ENCODE measurements at regions not wholly inside any gene's neighbourhood (a gene's known extent, or its start where the extent isn't known, plus 50 kb on each side); places are given as distances from the start of the nearest gene placed in this dataset.

DNA sequence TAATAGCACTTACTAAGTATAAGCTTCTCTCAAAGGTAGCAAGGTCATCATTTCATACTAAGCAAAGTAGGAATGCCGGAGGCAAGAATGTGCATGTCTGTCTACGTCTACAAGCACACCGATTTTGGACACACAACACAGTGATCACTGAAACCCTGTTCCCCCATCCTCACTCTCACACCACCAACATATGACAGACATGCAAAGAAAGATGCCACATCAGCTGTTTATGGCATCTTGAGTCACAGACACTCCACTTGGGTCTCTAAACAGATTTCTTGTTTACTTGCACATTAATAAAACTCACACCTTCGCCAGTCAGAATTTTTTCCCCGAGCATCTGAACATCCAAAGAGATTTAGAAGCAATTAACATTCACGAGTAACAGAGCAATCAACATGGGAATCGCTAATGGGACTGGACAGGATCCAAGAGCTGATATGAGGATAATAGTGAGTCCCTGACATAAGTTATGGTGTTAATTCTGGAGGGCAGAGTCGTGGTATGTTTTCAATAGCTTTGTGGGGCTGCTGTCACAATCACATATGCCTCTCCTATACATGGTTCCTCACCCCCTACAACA, 324.1 kb downstream of the DHX15 start:
- H3K27ac Mint-ChIP-seq, result no peak overlapping the region
- Histone ChIP-seq H3K36me3 (replicated peaks in 1 of 2; ENCODE audit: control insufficient read depth in 1 of 2, insufficient read depth in 2 of 2, low read length in 2 of 2) (no peaks in the 10 kb centered on the region), H3K27ac (ENCODE audit: low read depth in 1 of 2, low read length in 2 of 2) (no peak overlapping the region), H2AFZ (ENCODE audit: insufficient read depth, low read depth, low read length, poor library complexity, severe bottlenecking) (no peak overlapping the region), H3K9ac (ENCODE audit: insufficient read depth, low read length, poor library complexity, severe bottlenecking) (no peak overlapping the region), H4K20me1 (ENCODE audit: insufficient read depth, low read length) (no peaks in the 10 kb centered on the region), H3K4me3 (replicated peaks in 1 of 3; ENCODE audit: low read depth in 2 of 3, low read length in 3 of 3) (no peak overlapping the region), H3K4me1 (ENCODE audit: control insufficient read depth in 1 of 2, insufficient read depth in 2 of 2, low read length in 2 of 2) (no peaks in the 10 kb centered on the region), H3K9me3 (replicated peaks in 1 of 2; ENCODE audit: control insufficient read depth in 1 of 2, insufficient read depth in 1 of 2, low read length in 2 of 2) (no peaks in the 10 kb centered on the region), H3K27me3 (ENCODE audit: control insufficient read depth in 2 of 2, insufficient read depth in 2 of 2, low read length in 2 of 2) (no peaks in the 10 kb centered on the region), H3K4me2 (replicated peaks; ENCODE audit: extremely low read depth, low read length, poor library complexity, severe bottlenecking) (no peak overlapping the region), H3K79me2 (ENCODE audit: insufficient read depth, low read length) (no peaks in the 10 kb centered on the region)
- no peak for DNase-seq
- 97% methylated on average over 4 of the region's 8 CpGs for WGBS (ENCODE audit: insufficient coverage)
- H3K27me3 Mint-ChIP-seq (ENCODE audit: low read depth in 3 of 3), result peaks cover 0 to 6% (median 0%) of the 10 kb centered on the region in 3 donors
- TF ChIP-seq, protein P1, sequence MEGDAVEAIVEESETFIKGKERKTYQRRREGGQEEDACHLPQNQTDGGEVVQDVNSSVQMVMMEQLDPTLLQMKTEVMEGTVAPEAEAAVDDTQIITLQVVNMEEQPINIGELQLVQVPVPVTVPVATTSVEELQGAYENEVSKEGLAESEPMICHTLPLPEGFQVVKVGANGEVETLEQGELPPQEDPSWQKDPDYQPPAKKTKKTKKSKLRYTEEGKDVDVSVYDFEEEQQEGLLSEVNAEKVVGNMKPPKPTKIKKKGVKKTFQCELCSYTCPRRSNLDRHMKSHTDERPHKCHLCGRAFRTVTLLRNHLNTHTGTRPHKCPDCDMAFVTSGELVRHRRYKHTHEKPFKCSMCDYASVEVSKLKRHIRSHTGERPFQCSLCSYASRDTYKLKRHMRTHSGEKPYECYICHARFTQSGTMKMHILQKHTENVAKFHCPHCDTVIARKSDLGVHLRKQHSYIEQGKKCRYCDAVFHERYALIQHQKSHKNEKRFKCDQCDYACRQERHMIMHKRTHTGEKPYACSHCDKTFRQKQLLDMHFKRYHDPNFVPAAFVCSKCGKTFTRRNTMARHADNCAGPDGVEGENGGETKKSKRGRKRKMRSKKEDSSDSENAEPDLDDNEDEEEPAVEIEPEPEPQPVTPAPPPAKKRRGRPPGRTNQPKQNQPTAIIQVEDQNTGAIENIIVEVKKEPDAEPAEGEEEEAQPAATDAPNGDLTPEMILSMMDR (IDR thresholded peaks at IDR 0.05), result no peak
- H3K4me3 Mint-ChIP-seq, result no peak overlapping the region
- no peaks in the 10 kb centered on the region for H3K36me3 Mint-ChIP-seq
- H3K4me1 Mint-ChIP-seq, result no peaks in the 10 kb centered on the region
- H3K9me3 Mint-ChIP-seq, result peaks cover 0 to 4% (median 0%) of the 10 kb centered on the region in 7 donors
- intact Hi-C loops (cut with micrococcal nuclease), result no loop called here

DNA sequence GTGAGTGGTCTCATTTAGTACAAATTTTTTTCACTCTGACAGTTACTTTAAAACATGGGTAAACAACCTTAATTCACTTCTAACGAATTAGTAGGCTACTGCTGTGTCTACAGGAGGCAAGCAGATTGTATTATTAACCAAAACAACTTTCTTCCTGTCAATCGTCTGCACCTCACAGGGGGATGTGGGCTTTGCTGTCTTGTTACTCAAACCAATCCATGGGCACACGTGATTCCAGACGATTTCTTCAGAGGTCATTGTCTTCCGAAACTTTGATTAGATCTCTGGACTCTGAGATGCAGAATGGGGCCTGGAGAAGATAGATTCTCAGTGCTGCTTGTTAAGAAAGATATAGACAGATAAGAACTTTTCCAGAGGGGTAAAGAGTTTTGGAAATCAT, 327.8 kb downstream of the DHX15 start:
- no peak for DNase-seq
- H3K36me3 ChIP-seq (replicated peaks in 1 of 2; ENCODE audit: control insufficient read depth in 1 of 2, insufficient read depth in 2 of 2, low read length in 2 of 2), result no peaks in the 10 kb centered on the region
- H3K27me3 ChIP-seq (ENCODE audit: control insufficient read depth in 2 of 2, insufficient read depth in 2 of 2, low read length in 2 of 2), result no peaks in the 10 kb centered on the region
- Mint-ChIP-seq H3K27ac (no peak overlapping the region), H3K4me1 (peaks cover 2% of the 10 kb centered on the region), H3K9me3 (peaks cover 0 to 1% (median 0%) of the 10 kb centered on the region in 7 donors), H3K36me3 (no peaks in the 10 kb centered on the region), H3K27me3 (ENCODE audit: low read depth in 3 of 3) (peaks cover 0 to 5% (median 4%) of the 10 kb centered on the region in 3 donors), H3K4me3 (no peak overlapping the region)
- TF ChIP-seq, protein P1 (IDR thresholded peaks at IDR 0.05), result no peak
- H3K9me3 ChIP-seq (replicated peaks in 1 of 2; ENCODE audit: control insufficient read depth in 1 of 2, insufficient read depth in 1 of 2, low read length in 2 of 2), result no peaks in the 10 kb centered on the region
- no peaks in the 10 kb centered on the region for H3K4me1 ChIP-seq (ENCODE audit: control insufficient read depth in 1 of 2, insufficient read depth in 2 of 2, low read length in 2 of 2)
- no peak overlapping the region for H3K4me2 ChIP-seq (replicated peaks; ENCODE audit: extremely low read depth, low read length, poor library complexity, severe bottlenecking)
- H3K27ac ChIP-seq (ENCODE audit: low read depth in 1 of 2, low read length in 2 of 2), result no peak overlapping the region
- no peaks in the 10 kb centered on the region for H3K79me2 ChIP-seq (ENCODE audit: insufficient read depth, low read length)
- no peak overlapping the region for H2AFZ ChIP-seq (ENCODE audit: insufficient read depth, low read depth, low read length, poor library complexity, severe bottlenecking)
- intact Hi-C loops (cut with micrococcal nuclease), result no loop called here
- H4K20me1 ChIP-seq (ENCODE audit: insufficient read depth, low read length), result no peaks in the 10 kb centered on the region
- H3K4me3 ChIP-seq (replicated peaks in 1 of 3; ENCODE audit: low read depth in 2 of 3, low read length in 3 of 3), result no peak overlapping the region
- 33% methylated on average over 4 of the region's 5 CpGs for WGBS (ENCODE audit: insufficient coverage)
- H3K9ac ChIP-seq (ENCODE audit: insufficient read depth, low read length, poor library complexity, severe bottlenecking), result no peak overlapping the region

All from CD14-positive monocyte (primary cell).